GM06990 (cell line): ENCODE measurements at regions not wholly inside any gene's neighbourhood (a gene's known extent, or its start where the extent isn't known, plus 50 kb on each side); places are given as distances from the start of the nearest gene placed in this dataset.

Experiments used
- DNase-seq: peaks from one replicate; pipeline ENCODE4 v3.0.0-alpha.2; 2011; ENCODE audit not compliant: insufficient read length; ENCODE audit errors: extremely low read depth
- H3K27me3 ChIP-seq: replicated peaks from 2 replicates; pipeline ENCODE4 v1.6.0; 2011; ENCODE audit warnings: low read length; ENCODE audit not compliant: control insufficient read depth, insufficient read depth
- H3K36me3 ChIP-seq: 2 replicates; pipeline ENCODE4 v1.5.1; 2011; ENCODE audit warnings: low read length; ENCODE audit not compliant: control insufficient read depth, insufficient read depth
- H3K4me3 ChIP-seq: replicated peaks from 2 replicates; pipeline ENCODE4 v1.5.1; 2011; ENCODE audit warnings: low read depth, mild to moderate bottlenecking, control low read depth, low read length
- CTCF ChIP-seq: IDR thresholded peaks from 2 replicates; pipeline ENCODE4 v1.5.1; 2011; ENCODE audit warnings: low read length, control low read depth, mild to moderate bottlenecking, inconsistent platforms; ENCODE audit not compliant: insufficient read depth, poor library complexity, severe bottlenecking

GRCh38 chr6:85944776-85945175, 302.1 kb upstream of the SYNCRIP start:
- no peak overlapping the region for H3K4me3 ChIP-seq
- TF ChIP-seq CTCF, result no peak
- H3K36me3 ChIP-seq, result no peaks in the 10 kb centered on the region
- H3K27me3 ChIP-seq, result no peaks in the 10 kb centered on the region
- no peak for DNase-seq

- peak; percentile 22 for DNase-seq
- no peaks in the 10 kb centered on the region for H3K27me3 ChIP-seq
- no peaks in the 10 kb centered on the region for H3K36me3 ChIP-seq
- no peak overlapping the region for H3K4me3 ChIP-seq
- TF ChIP-seq CTCF, result no peak
Measured at GRCh38 chr6:85942844-85943243, 300.2 kb upstream of the SYNCRIP start.

GRCh38 chr6:85936916-85937315, 294.2 kb upstream of the SYNCRIP start:
- no peak for TF ChIP-seq CTCF
- no peak for DNase-seq
- Histone ChIP-seq H3K36me3 (no peaks in the 10 kb centered on the region), H3K4me3 (no peak overlapping the region), H3K27me3 (no peaks in the 10 kb centered on the region)

GRCh38 chr6:85923013-85923430, 280.3 kb upstream of the SYNCRIP start:
- Histone ChIP-seq H3K27me3 (no peaks in the 10 kb centered on the region), H3K36me3 (no peaks in the 10 kb centered on the region), H3K4me3 (no peak overlapping the region)
- TF ChIP-seq CTCF, result peak; percentile 76
- DNase-seq, result no peak

- no peaks in the 10 kb centered on the region for H3K27me3 ChIP-seq
- TF ChIP-seq CTCF, result no peak
- H3K4me3 ChIP-seq, result no peak overlapping the region
Measured at GRCh38 chr6:85920782-85921181, 278.1 kb upstream of the SYNCRIP start.

GRCh38 chr6:85917522-85917921, 274.8 kb upstream of the SYNCRIP start:
- Histone ChIP-seq H3K36me3 (no peaks in the 10 kb centered on the region), H3K27me3 (no peaks in the 10 kb centered on the region), H3K4me3 (no peak overlapping the region)
- TF ChIP-seq CTCF, result no peak
- DNase-seq, result no peak

More at GRCh38 chr6:85920782-85921181, 278.1 kb upstream of the SYNCRIP start:
- no peak for DNase-seq
- H3K36me3 ChIP-seq, result no peaks in the 10 kb centered on the region
